ENCODE measurements at regions not wholly inside any gene's neighbourhood (a gene's known extent, or its start where the extent isn't known, plus 50 kb on each side); places are given as distances from the start of the nearest gene placed in this dataset.

DNA sequence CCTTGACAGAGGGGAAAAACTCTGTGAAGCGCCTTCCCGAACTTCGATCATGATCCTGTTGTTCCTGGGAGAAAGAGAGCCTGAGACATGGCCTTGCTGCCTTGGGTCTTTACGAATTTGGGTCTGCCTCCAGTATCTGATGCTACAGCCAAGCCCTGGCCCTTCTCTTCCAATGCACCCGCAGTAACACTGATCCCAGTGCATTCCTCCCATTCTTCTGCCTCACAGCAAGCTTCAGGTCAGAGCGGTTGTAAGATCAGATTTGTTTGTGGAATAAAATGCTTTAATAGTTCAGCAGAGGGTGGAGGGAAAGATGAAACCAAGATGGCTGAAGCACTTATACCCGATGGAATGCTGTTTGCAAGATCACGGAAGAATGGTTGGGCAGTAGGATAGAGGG is 196.7 kb upstream of the SIX2 start:
- ChIA-PET POLR2A (ENCODE audit: low non-redundant PET) (no interaction called here), CTCF (no interaction called here)
- BruUV-seq (replicated peaks): no TSS peak

DNA sequence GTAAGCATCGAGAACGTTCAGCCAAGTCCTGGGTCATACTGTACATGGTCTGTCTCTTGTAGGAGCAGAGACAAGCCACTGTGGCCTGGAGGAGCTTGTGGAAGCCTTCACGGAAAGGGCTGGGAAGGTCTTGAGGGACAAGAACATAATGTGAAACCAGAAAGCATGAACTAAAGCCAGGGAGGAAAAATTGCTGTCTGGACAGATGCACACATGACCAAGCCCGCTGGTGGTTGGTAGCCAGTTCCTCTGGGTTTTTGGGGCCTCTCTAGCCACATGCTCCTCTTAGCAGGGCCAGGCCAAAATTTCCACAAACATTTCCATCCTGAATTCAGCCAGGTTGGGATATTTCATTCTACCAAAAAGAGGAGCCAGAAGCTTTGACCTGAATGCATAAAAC is 196.2 kb upstream of the SIX2 start:
- TF ChIP-seq CTCF (conservative IDR thresholded peaks at IDR 0.05; ENCODE audit: low read depth, low read length) (no peak), EZH2 (IDR thresholded peaks at IDR 0.05; ENCODE audit: borderline replicate concordance, low read depth, low read length, poor library complexity, severe bottlenecking) (no peak)
- no peak overlapping the region for H3K27ac ChIP-seq (ENCODE audit: low read depth, low read length, poor library complexity, severe bottlenecking)
- no peaks in the 10 kb centered on the region for H3K4me1 ChIP-seq (ENCODE audit: insufficient read depth, low read length, poor library complexity, severe bottlenecking)
- no TSS peak for BruUV-seq (replicated peaks)
- H3K4me3 ChIP-seq (ENCODE audit: low read depth, low read length, poor library complexity, severe bottlenecking): no peak overlapping the region
- CTCF ChIA-PET: no interaction called here
- peaks cover 19% of the 10 kb centered on the region for H3K27me3 ChIP-seq (replicated peaks; ENCODE audit: insufficient read depth, low read depth, low read length, poor library complexity)
- H3K36me3 ChIP-seq (ENCODE audit: insufficient read depth, low read length, poor library complexity, severe bottlenecking): no peaks in the 10 kb centered on the region
- H3K9me3 ChIP-seq (ENCODE audit: low read depth, low read length, poor library complexity, severe bottlenecking): no peaks in the 10 kb centered on the region
- intact Hi-C loops (cut with micrococcal nuclease; ENCODE audit: unreplicated experiment): no loop called here
- no peak for DNase-seq (ENCODE audit: low spot score)
- POLR2A ChIA-PET (ENCODE audit: low non-redundant PET): no interaction called here

More for the DNA sequence above, 196.7 kb upstream of the SIX2 start:
- TF ChIP-seq CTCF (conservative IDR thresholded peaks at IDR 0.05; ENCODE audit: low read depth, low read length): no peak
- no peak for TF ChIP-seq EZH2 (IDR thresholded peaks at IDR 0.05; ENCODE audit: borderline replicate concordance, low read depth, low read length, poor library complexity, severe bottlenecking)
- no peaks in the 10 kb centered on the region for H3K36me3 ChIP-seq (ENCODE audit: insufficient read depth, low read length, poor library complexity, severe bottlenecking)
- H3K4me3 ChIP-seq (ENCODE audit: low read depth, low read length, poor library complexity, severe bottlenecking): no peak overlapping the region
- H3K27me3 ChIP-seq (replicated peaks; ENCODE audit: insufficient read depth, low read depth, low read length, poor library complexity): peaks cover 19% of the 10 kb centered on the region
- H3K27ac ChIP-seq (ENCODE audit: low read depth, low read length, poor library complexity, severe bottlenecking): no peak overlapping the region
- DNase-seq (ENCODE audit: low spot score): no peak
- H3K9me3 ChIP-seq (ENCODE audit: low read depth, low read length, poor library complexity, severe bottlenecking): no peaks in the 10 kb centered on the region
- intact Hi-C loops (cut with micrococcal nuclease; ENCODE audit: unreplicated experiment): no loop called here
- no peaks in the 10 kb centered on the region for H3K4me1 ChIP-seq (ENCODE audit: insufficient read depth, low read length, poor library complexity, severe bottlenecking)

- ChIA-PET POLR2A (ENCODE audit: low non-redundant PET) (no interaction called here), CTCF (no interaction called here)
- BruUV-seq (replicated peaks): no TSS peak
- no peak for TF ChIP-seq EZH2 (IDR thresholded peaks at IDR 0.05; ENCODE audit: borderline replicate concordance, low read depth, low read length, poor library complexity, severe bottlenecking)
- TF ChIP-seq CTCF (conservative IDR thresholded peaks at IDR 0.05; ENCODE audit: low read depth, low read length): no peak
- H3K4me3 ChIP-seq (ENCODE audit: low read depth, low read length, poor library complexity, severe bottlenecking): no peak overlapping the region
- H3K4me1 ChIP-seq (ENCODE audit: insufficient read depth, low read length, poor library complexity, severe bottlenecking): no peaks in the 10 kb centered on the region
- DNase-seq (ENCODE audit: low spot score): no peak
- no peaks in the 10 kb centered on the region for H3K36me3 ChIP-seq (ENCODE audit: insufficient read depth, low read length, poor library complexity, severe bottlenecking)
- H3K27me3 ChIP-seq (replicated peaks; ENCODE audit: insufficient read depth, low read depth, low read length, poor library complexity): peaks cover 19% of the 10 kb centered on the region
- intact Hi-C loops (cut with micrococcal nuclease; ENCODE audit: unreplicated experiment): no loop called here
- H3K27ac ChIP-seq (ENCODE audit: low read depth, low read length, poor library complexity, severe bottlenecking): no peak overlapping the region
- no peaks in the 10 kb centered on the region for H3K9me3 ChIP-seq (ENCODE audit: low read depth, low read length, poor library complexity, severe bottlenecking)
Observed at GRCh38 chr2:45203400-45203799, 194.1 kb upstream of the SIX2 start.

All from A673 (cell line).